Neural progenitor cell (in vitro differentiated cells): ENCODE measurements at regions not wholly inside any gene's neighbourhood (a gene's known extent, or its start where the extent isn't known, plus 50 kb on each side); places are given as distances from the start of the nearest gene placed in this dataset.

ENCODE experiments used
- EZH2 ChIP-seq: fragments of 200-600 bp; sonication (generic); IDR thresholded peaks from 2 replicates; pipeline ENCODE4 v1.6.1; 2017; ENCODE audit warnings: antibody characterized with exemption, mild to moderate bottlenecking, moderate library complexity
- TF ChIP-seq, protein P1 (sequence below): fragments of 200-600 bp; sonication (generic); IDR thresholded peaks from 2 replicates; pipeline ENCODE4 v1.5.1; 2017; ENCODE audit warnings: antibody characterized with exemption, mild to moderate bottlenecking

DNA sequence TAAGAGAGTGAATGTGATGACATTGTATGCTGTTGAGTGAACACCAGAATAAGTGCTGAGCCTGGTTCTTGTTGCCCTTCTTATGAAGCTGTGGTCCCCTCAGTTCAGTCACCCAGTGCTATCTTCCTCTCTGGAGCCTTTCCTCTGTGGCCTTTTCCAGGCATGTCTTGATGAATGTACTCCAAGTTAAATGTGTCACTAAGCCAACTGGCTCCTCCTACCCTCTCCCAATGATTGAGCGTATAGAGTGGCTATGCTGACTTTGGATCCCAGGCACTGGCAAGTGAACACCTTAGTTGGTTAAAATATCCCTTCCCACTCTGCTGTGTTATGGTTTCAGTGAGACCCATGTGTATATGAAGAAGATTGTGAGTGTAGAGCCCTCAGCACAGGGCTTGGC is 134.1 kb upstream of the MAMLD1 start:
- TF ChIP-seq, protein P1, sequence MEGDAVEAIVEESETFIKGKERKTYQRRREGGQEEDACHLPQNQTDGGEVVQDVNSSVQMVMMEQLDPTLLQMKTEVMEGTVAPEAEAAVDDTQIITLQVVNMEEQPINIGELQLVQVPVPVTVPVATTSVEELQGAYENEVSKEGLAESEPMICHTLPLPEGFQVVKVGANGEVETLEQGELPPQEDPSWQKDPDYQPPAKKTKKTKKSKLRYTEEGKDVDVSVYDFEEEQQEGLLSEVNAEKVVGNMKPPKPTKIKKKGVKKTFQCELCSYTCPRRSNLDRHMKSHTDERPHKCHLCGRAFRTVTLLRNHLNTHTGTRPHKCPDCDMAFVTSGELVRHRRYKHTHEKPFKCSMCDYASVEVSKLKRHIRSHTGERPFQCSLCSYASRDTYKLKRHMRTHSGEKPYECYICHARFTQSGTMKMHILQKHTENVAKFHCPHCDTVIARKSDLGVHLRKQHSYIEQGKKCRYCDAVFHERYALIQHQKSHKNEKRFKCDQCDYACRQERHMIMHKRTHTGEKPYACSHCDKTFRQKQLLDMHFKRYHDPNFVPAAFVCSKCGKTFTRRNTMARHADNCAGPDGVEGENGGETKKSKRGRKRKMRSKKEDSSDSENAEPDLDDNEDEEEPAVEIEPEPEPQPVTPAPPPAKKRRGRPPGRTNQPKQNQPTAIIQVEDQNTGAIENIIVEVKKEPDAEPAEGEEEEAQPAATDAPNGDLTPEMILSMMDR: no peak
- no peak for TF ChIP-seq EZH2
